ENCODE measurements at regions not wholly inside any gene's neighbourhood (a gene's known extent, or its start where the extent isn't known, plus 50 kb on each side); places are given as distances from the start of the nearest gene placed in this dataset.

DNA sequence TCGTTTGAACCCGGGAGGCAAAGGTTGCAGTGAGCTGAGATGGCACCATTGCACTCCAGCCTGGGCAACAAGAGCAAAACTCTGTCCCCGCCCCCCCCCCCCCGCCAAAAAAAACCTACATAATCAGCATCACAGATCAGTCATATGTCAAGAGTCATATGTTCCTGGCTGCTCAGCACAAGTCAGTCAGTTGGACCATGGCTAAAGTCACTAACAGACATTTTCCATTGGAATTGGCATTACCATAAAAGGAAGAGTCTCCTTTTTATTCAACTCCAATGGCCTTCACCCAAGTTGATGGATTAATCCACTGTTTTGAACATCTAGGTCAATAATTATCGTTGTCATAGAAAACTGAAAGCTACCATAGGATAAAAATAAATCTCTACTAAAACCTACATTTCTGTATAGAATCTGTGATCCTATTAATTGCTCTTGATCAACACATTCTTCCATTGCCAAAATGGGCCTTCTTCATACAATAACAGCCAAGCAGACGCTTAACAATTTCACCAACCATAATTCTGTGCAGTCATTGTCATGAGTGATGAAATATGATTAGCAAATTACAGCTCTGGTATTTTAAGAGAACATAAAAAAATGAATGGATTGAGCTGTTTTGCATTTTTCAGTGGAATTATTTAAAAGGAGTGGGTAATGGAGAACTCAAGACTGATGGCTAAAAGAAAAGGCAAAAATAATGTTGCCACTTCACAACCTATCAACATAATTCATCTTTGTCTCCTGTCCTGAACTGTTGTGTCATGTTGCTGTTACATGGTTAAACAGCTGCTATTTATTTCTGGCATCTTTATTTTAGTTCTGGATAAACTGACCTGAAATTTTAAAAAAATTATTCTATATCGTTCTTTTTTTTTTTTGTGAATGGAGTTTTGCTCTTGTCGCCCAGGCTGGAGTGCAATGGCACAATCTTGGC is 555.5 kb upstream of the JARID2 start:
- H3K4me1 ChIP-seq (ENCODE audit: control insufficient read depth, low read length), result no peaks in the 10 kb centered on the region
- no peak for TF ChIP-seq EZH2phosphoT487 (IDR thresholded peaks at IDR 0.05; ENCODE audit: borderline replicate concordance, low read length)
- TF ChIP-seq, protein P1, sequence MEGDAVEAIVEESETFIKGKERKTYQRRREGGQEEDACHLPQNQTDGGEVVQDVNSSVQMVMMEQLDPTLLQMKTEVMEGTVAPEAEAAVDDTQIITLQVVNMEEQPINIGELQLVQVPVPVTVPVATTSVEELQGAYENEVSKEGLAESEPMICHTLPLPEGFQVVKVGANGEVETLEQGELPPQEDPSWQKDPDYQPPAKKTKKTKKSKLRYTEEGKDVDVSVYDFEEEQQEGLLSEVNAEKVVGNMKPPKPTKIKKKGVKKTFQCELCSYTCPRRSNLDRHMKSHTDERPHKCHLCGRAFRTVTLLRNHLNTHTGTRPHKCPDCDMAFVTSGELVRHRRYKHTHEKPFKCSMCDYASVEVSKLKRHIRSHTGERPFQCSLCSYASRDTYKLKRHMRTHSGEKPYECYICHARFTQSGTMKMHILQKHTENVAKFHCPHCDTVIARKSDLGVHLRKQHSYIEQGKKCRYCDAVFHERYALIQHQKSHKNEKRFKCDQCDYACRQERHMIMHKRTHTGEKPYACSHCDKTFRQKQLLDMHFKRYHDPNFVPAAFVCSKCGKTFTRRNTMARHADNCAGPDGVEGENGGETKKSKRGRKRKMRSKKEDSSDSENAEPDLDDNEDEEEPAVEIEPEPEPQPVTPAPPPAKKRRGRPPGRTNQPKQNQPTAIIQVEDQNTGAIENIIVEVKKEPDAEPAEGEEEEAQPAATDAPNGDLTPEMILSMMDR (IDR thresholded peaks at IDR 0.05; ENCODE audit: low read depth, low read length, poor library complexity, severe bottlenecking), result no peak
- H3F3A ChIP-seq (ENCODE audit: control insufficient read depth, insufficient read depth), result no peaks in the 10 kb centered on the region
- no peaks in the 10 kb centered on the region for H3K9me3 ChIP-seq (ENCODE audit: control insufficient read depth, insufficient read depth, low read length)
- H3K4me2 ChIP-seq (ENCODE audit: low read length), result no peak overlapping the region
- H4K20me1 ChIP-seq (ENCODE audit: control insufficient read depth, insufficient read depth, low read depth, low read length), result no peaks in the 10 kb centered on the region
- H3K9me2 ChIP-seq (replicated peaks; ENCODE audit: control insufficient read depth, low read length), result no peaks in the 10 kb centered on the region
- H3K27ac ChIP-seq (ENCODE audit: low read depth, low read length), result no peak overlapping the region
- no peaks in the 10 kb centered on the region for H3K36me3 ChIP-seq (ENCODE audit: control insufficient read depth, low read length)
- H3K79me2 ChIP-seq (ENCODE audit: control insufficient read depth, low read length), result no peaks in the 10 kb centered on the region
- H3K4me3 ChIP-seq (ENCODE audit: low read length), result no peak overlapping the region
- H3K27me3 ChIP-seq (ENCODE audit: control insufficient read depth, low read length), result no peaks in the 10 kb centered on the region; the same call in 1 of the 2 replicates

DNA sequence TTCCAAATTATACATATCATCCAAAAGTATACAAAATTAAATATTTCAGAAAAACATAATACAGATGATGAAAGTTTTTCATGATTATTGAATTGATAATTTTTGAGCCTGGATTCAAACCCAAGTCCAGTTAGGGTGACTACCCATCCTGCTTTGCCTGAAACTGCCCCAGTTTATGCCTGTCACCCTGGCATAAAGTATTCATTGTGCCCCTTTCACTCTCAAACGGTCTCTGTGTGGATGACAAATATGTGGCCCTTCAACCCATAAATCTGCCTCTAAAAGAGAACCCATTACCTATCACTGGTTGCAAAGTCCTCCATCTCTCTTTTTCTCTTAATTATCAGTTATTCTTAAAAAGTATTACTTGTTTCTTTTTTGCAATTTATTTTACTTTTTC is 553.7 kb upstream of the JARID2 start:
- H3K4me3 ChIP-seq (ENCODE audit: low read length), result no peak overlapping the region
- no peaks in the 10 kb centered on the region for H3K9me3 ChIP-seq (ENCODE audit: control insufficient read depth, insufficient read depth, low read length)
- H3F3A ChIP-seq (ENCODE audit: control insufficient read depth, insufficient read depth), result no peaks in the 10 kb centered on the region
- TF ChIP-seq, protein P1 (IDR thresholded peaks at IDR 0.05; ENCODE audit: low read depth, low read length, poor library complexity, severe bottlenecking), result no peak
- TF ChIP-seq EZH2phosphoT487 (IDR thresholded peaks at IDR 0.05; ENCODE audit: borderline replicate concordance, low read length), result no peak
- H3K36me3 ChIP-seq (ENCODE audit: control insufficient read depth, low read length), result no peaks in the 10 kb centered on the region
- H3K4me1 ChIP-seq (ENCODE audit: control insufficient read depth, low read length), result no peaks in the 10 kb centered on the region
- H4K20me1 ChIP-seq (ENCODE audit: control insufficient read depth, insufficient read depth, low read depth, low read length), result no peaks in the 10 kb centered on the region
- no peak overlapping the region for H3K27ac ChIP-seq (ENCODE audit: low read depth, low read length)
- H3K4me2 ChIP-seq (ENCODE audit: low read length), result no peak overlapping the region
- H3K27me3 ChIP-seq (ENCODE audit: control insufficient read depth, low read length), result no peaks in the 10 kb centered on the region; the same call in 1 of the 2 replicates
- no peaks in the 10 kb centered on the region for H3K9me2 ChIP-seq (replicated peaks; ENCODE audit: control insufficient read depth, low read length)
- H3K79me2 ChIP-seq (ENCODE audit: control insufficient read depth, low read length), result no peaks in the 10 kb centered on the region

DNA sequence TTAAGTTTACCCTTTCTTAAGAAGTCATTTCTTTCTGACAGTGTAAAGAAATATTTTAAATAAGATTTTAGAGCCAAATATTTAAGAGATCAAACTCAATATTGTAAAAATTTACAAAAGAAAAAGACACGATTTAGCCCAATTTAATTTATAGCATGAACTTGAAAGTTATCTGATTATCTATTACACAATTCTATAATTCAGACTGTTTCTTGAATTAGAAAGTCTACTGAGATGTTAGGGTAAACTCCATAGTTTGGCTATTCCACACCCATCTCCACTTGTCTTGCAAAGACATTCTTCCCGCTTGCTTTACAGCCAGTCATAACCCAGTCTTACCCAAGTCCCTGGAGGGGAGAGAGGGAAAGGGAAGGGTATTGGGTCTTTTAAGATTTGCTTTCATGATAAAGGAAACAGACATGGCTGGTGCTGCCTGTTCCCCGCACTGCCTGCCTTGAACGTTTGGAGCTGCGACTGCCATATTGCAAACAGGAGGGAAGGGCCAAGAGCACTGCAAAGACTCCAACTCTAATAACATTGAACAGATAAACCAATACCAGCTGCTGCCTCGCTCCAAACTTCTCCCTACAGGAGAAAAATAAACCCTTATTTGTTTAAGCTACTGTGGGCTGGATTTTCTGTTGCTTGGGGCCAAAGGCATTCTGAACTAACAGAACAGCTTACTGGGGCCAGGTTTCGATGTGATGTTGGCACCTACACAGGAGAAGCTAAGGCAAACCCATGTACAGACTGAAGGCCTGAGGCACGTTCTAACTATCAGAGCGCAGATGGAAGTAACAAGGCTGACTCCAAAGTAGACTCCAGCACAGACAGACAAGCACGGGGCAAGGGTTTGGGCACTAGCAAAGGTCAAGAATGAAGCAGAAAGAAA is 552.3 kb upstream of the JARID2 start:
- H3K4me1 ChIP-seq (ENCODE audit: control insufficient read depth, low read length), result no peaks in the 10 kb centered on the region
- no peak overlapping the region for H3K4me3 ChIP-seq (ENCODE audit: low read length)
- H3K4me2 ChIP-seq (ENCODE audit: low read length), result no peak overlapping the region
- no peaks in the 10 kb centered on the region for H3K79me2 ChIP-seq (ENCODE audit: control insufficient read depth, low read length)
- no peaks in the 10 kb centered on the region for H3K9me2 ChIP-seq (replicated peaks; ENCODE audit: control insufficient read depth, low read length)
- H3K27me3 ChIP-seq (ENCODE audit: control insufficient read depth, low read length), result no peaks in the 10 kb centered on the region; the same call in 1 of the 2 replicates
- no peaks in the 10 kb centered on the region for H3F3A ChIP-seq (ENCODE audit: control insufficient read depth, insufficient read depth)
- H4K20me1 ChIP-seq (ENCODE audit: control insufficient read depth, insufficient read depth, low read depth, low read length), result no peaks in the 10 kb centered on the region
- H3K36me3 ChIP-seq (ENCODE audit: control insufficient read depth, low read length), result no peaks in the 10 kb centered on the region
- H3K27ac ChIP-seq (ENCODE audit: low read depth, low read length), result no peak overlapping the region
- H3K9me3 ChIP-seq (ENCODE audit: control insufficient read depth, insufficient read depth, low read length), result no peaks in the 10 kb centered on the region
- TF ChIP-seq, protein P1 (IDR thresholded peaks at IDR 0.05; ENCODE audit: low read depth, low read length, poor library complexity, severe bottlenecking), result no peak
- TF ChIP-seq EZH2phosphoT487 (IDR thresholded peaks at IDR 0.05; ENCODE audit: borderline replicate concordance, low read length), result no peak
